Natural killer cell (primary cell): ENCODE measurements at regions not wholly inside any gene's neighbourhood (a gene's known extent, or its start where the extent isn't known, plus 50 kb on each side); places are given as distances from the start of the nearest gene placed in this dataset.

ENCODE experiments used
- ATAC-seq, 3 donors: fragments of 150-1000 bp in 2 of 3; fragments of 200-7000 bp in 1 of 3; cut with Tn5 transposase; 1 replicate in 1 of 3; 2 replicates in 2 of 3; pipeline ENCODE4 v1.10.0; 2021; ENCODE audit warnings: mild to moderate bottlenecking in 2 of 3, moderate library complexity in 2 of 3
- DNase-seq, 2 donors: peaks; one replicate each; pipeline versions ENCODE4 v3.0.0 to v3.0.0-alpha.2; 2013 to 2021; ENCODE audit warnings: mixed read lengths in 1 of 2
- H3K27ac ChIP-seq: one replicate; pipeline ENCODE4 v1.5.1; 2013; ENCODE audit warnings: mild to moderate bottlenecking, low read length
- H3K27me3 ChIP-seq: one replicate; pipeline ENCODE4 v1.6.1; 2013; ENCODE audit warnings: low read length; ENCODE audit not compliant: control insufficient read depth, insufficient read depth
- H3K36me3 ChIP-seq: one replicate; pipeline ENCODE4 v1.6.1; 2013; ENCODE audit warnings: low read length; ENCODE audit not compliant: control insufficient read depth, insufficient read depth
- H3K4me1 ChIP-seq: one replicate; pipeline ENCODE4 v1.6.1; 2013; ENCODE audit warnings: low read length; ENCODE audit not compliant: control insufficient read depth, insufficient read depth
- H3K4me3 ChIP-seq: one replicate; pipeline ENCODE4 v1.5.1; 2013; ENCODE audit warnings: low read length
- H3K9me3 ChIP-seq: one replicate; pipeline ENCODE4 v1.6.1; 2013; ENCODE audit warnings: low read length; ENCODE audit not compliant: control insufficient read depth, insufficient read depth
- H3K27ac Mint-ChIP-seq, 2 donors: one replicate each; pipeline ENCODE4 v1.8.0; 2022; ENCODE audit warnings: mild to moderate bottlenecking in 2 of 2, mixed read lengths in 2 of 2, moderate library complexity in 1 of 2
- H3K27me3 Mint-ChIP-seq, 2 donors: one replicate each; pipeline ENCODE4 v1.8.0; 2022; ENCODE audit warnings: low read depth in 2 of 2, mixed read lengths in 2 of 2
- H3K36me3 Mint-ChIP-seq: one replicate; pipeline ENCODE4 v1.8.0; 2022; ENCODE audit warnings: mixed read lengths
- H3K4me1 Mint-ChIP-seq, 2 donors: one replicate each; pipeline ENCODE4 v1.8.0; 2022; ENCODE audit warnings: mixed read lengths in 2 of 2
- H3K4me3 Mint-ChIP-seq: one replicate; pipeline ENCODE4 v1.8.0; 2022; ENCODE audit warnings: mild to moderate bottlenecking, moderate library complexity, mixed read lengths
- H3K9me3 Mint-ChIP-seq, 2 donors: one replicate each; pipeline ENCODE4 v1.8.0; 2022; ENCODE audit warnings: mixed read lengths in 2 of 2
- WGBS: methylation state at CpG from one replicate; pipeline ENCODE4 v1.1.7; 2013; ENCODE audit warnings: missing lambda C conversion rate; ENCODE audit not compliant: insufficient coverage; 5-methylcytosine and 5-hydroxymethylcytosine counted together
- intact Hi-C: fragments of 100-400 bp; cut with micrococcal nuclease; formaldehyde crosslinking; loops from one replicate; pipeline ENCODE4 v1.14.2; 2022
- TF ChIP-seq, protein P1 (sequence below): fragments of 200-600 bp; IDR thresholded peaks from one replicate; pipeline ENCODE4 v1.8.0; 2022; ENCODE audit warnings: antibody characterized with exemption

DNA sequence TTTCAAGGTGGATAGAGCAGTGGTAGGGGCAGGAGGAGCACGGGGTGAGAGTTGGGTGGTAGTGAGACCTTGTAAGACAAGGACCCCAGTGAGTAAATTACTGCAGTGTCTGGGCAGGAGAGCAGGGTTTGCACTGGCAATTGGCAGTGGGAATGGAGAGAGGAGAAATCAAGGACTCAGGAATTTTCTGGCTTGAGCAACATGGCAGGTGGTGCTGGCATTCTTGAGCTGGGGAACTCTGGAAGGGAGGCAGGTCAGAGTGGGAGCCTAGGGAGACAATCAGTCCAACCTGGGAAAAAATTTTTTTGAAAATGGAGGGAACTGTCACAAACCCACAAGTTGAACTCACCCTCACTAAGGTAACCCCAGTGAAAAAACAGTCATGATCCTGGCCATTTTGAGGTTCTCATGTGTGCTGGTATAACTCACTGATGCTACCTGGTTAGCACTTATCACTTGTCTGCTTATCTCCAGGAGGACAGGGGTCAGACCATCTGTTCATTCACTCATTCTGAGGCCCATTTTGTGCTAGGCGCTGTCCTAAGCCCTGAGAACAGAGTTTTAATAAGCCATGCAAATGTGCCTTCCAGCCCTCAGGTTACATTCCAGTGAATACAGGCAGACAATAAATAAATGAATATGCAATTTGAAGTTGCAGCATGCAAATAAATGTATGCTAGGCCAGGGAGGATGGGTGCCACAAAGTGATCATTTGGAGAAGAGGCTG lies 92.2 kb upstream of the SEC11C start:
- no peaks in the 10 kb centered on the region for H3K9me3 Mint-ChIP-seq
- TF ChIP-seq, protein P1, sequence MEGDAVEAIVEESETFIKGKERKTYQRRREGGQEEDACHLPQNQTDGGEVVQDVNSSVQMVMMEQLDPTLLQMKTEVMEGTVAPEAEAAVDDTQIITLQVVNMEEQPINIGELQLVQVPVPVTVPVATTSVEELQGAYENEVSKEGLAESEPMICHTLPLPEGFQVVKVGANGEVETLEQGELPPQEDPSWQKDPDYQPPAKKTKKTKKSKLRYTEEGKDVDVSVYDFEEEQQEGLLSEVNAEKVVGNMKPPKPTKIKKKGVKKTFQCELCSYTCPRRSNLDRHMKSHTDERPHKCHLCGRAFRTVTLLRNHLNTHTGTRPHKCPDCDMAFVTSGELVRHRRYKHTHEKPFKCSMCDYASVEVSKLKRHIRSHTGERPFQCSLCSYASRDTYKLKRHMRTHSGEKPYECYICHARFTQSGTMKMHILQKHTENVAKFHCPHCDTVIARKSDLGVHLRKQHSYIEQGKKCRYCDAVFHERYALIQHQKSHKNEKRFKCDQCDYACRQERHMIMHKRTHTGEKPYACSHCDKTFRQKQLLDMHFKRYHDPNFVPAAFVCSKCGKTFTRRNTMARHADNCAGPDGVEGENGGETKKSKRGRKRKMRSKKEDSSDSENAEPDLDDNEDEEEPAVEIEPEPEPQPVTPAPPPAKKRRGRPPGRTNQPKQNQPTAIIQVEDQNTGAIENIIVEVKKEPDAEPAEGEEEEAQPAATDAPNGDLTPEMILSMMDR = no peak
- WGBS = 87% methylated on average over 2 of the region's 2 CpGs
- Histone ChIP-seq H3K4me1 (no peaks in the 10 kb centered on the region), H3K9me3 (no peaks in the 10 kb centered on the region), H3K27ac (no peak overlapping the region), H3K27me3 (no peaks in the 10 kb centered on the region), H3K4me3 (no peak overlapping the region), H3K36me3 (no peaks in the 10 kb centered on the region)
- ATAC-seq (no peak), DNase-seq (no peak)
- H3K36me3 Mint-ChIP-seq = no peaks in the 10 kb centered on the region
- H3K27me3 Mint-ChIP-seq = peaks cover 8 to 10% of the 10 kb centered on the region in 2 donors
- no peak overlapping the region for H3K27ac Mint-ChIP-seq
- no peaks in the 10 kb centered on the region for H3K4me1 Mint-ChIP-seq
- no peak overlapping the region for H3K4me3 Mint-ChIP-seq
- intact Hi-C loops = no loop called here

DNA sequence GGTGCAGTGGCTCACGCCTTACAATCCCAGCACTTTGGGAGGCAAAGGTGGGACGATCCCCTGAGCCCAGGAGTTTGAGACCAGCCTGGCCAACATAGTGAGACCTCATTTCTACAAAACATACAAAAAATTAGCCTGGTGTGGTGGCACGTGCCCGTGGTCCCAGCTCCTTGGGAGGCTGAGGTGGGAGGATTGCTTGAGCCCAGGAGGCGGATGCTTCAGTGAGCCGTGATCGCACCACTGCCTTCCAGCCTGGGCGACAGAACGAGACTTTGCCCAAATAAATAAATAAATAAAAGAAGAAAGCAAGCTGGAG lies 91.7 kb upstream of the SEC11C start:
- H3K9me3 Mint-ChIP-seq = no peaks in the 10 kb centered on the region
- Histone ChIP-seq H3K27me3 (no peaks in the 10 kb centered on the region), H3K4me1 (no peaks in the 10 kb centered on the region), H3K27ac (no peak overlapping the region), H3K4me3 (no peak overlapping the region), H3K9me3 (no peaks in the 10 kb centered on the region), H3K36me3 (no peaks in the 10 kb centered on the region)
- no peak for ATAC-seq
- peaks cover 11% of the 10 kb centered on the region in 2 donors for H3K27me3 Mint-ChIP-seq
- intact Hi-C loops = no loop called here
- H3K4me1 Mint-ChIP-seq = no peaks in the 10 kb centered on the region
- no peaks in the 10 kb centered on the region for H3K36me3 Mint-ChIP-seq
- no peak for DNase-seq
- H3K4me3 Mint-ChIP-seq = no peak overlapping the region
- no peak overlapping the region for H3K27ac Mint-ChIP-seq
- 94% methylated on average over 7 of the region's 9 CpGs for WGBS
- TF ChIP-seq, protein P1 = no peak

DNA sequence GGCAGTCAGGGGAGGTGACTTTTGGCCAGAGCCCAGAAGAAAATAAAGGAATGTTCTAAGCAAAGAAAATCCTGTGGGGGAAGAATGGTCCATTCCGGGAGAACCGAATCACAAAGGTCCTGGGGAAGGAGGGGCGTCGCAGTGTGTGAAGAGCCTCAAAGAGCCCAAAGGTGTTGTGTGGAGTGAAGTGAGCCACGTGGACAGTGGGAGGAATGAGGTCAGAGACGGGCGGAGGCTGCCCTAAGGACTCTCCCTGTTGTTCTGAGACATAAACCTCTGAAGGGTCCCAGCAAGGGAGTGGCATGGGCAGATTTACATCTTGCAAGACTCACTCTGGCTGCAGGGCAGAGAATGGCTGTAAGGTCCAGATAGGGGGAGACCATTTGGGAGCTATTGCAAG lies 91.3 kb upstream of the SEC11C start:
- DNase-seq (no peak), ATAC-seq (no peak)
- Histone ChIP-seq H3K4me1 (no peaks in the 10 kb centered on the region), H3K4me3 (no peak overlapping the region), H3K27ac (no peak overlapping the region), H3K27me3 (no peaks in the 10 kb centered on the region), H3K9me3 (no peaks in the 10 kb centered on the region), H3K36me3 (no peaks in the 10 kb centered on the region)
- Mint-ChIP-seq H3K36me3 (no peaks in the 10 kb centered on the region), H3K9me3 (no peaks in the 10 kb centered on the region), H3K4me1 (no peaks in the 10 kb centered on the region), H3K4me3 (no peak overlapping the region), H3K27ac (no peak overlapping the region), H3K27me3 (peaks cover 15% of the 10 kb centered on the region in 2 donors)
- intact Hi-C loops = no loop called here
- WGBS = 83% methylated on average over 7 of the region's 7 CpGs
- TF ChIP-seq, protein P1 = no peak
